GM12891 (cell line): ENCODE measurements at regions not wholly inside any gene's neighbourhood (a gene's known extent, or its start where the extent isn't known, plus 50 kb on each side); places are given as distances from the start of the nearest gene placed in this dataset.
"Not testable (repeated sequence)": the region's sequence is repeated elsewhere in the genome, so short reads cannot be mapped to it uniquely, and the experiment has no call there.

Source experiments
- PAX5 ChIP-seq: IDR thresholded peaks from 2 replicates; pipeline ENCODE4 v1.6.1; 2011; ENCODE audit warnings: low read length, moderate library complexity, mild to moderate bottlenecking; ENCODE audit not compliant: insufficient read depth, severe bottlenecking
- POLR2A ChIP-seq: IDR thresholded peaks from 2 replicates; pipeline ENCODE4 v1.6.1; 2011; ENCODE audit warnings: low read depth, low read length, control low read depth
- POLR2AphosphoS5 ChIP-seq: IDR thresholded peaks from 2 replicates; pipeline ENCODE4 v1.6.1; 2011; ENCODE audit warnings: low read depth, low read length, control low read depth
- SPI1 ChIP-seq: IDR thresholded peaks from 2 replicates; pipeline ENCODE4 v1.6.1; 2011; ENCODE audit warnings: low read depth, low read length, control low read depth
- TAF1 ChIP-seq: IDR thresholded peaks from 2 replicates; pipeline ENCODE4 v1.6.1; 2011; ENCODE audit warnings: low read depth, low read length, control low read depth

- TF ChIP-seq POLR2A, POLR2AphosphoS5, TAF1, PAX5, SPI1: not testable (repeated sequence)
Observed at GRCh38 chr2:2894011-2894410, 483.6 kb downstream of the EIPR1 start.
